PFSK-1 (cell line): ENCODE measurements at regions not wholly inside any gene's neighbourhood (a gene's known extent, or its start where the extent isn't known, plus 50 kb on each side); places are given as distances from the start of the nearest gene placed in this dataset.

Source experiments
- FOXP2 ChIP-seq: optimal IDR thresholded peaks from 2 replicates; pipeline ENCODE3; 2011; ENCODE audit warnings: borderline replicate concordance, control low read depth, inconsistent platforms; ENCODE audit not compliant: insufficient read depth; ENCODE audit errors: extremely low read length, extremely low read depth
- POLR2AphosphoS5 ChIP-seq: IDR thresholded peaks from 2 replicates; pipeline ENCODE4 v1.6.1; 2012; ENCODE audit warnings: low read depth, mild to moderate bottlenecking, control low read depth, low read length, moderate library complexity
- SIN3A ChIP-seq: IDR thresholded peaks from 2 replicates; pipeline ENCODE4 v1.6.1; 2012; ENCODE audit warnings: mild to moderate bottlenecking, low read length, moderate library complexity, borderline replicate concordance; ENCODE audit not compliant: insufficient read depth

GRCh38 chr2:188897096-188897495 lies 77.1 kb upstream of the COL3A1 start:
- no peak for TF ChIP-seq POLR2AphosphoS5
- no peak for TF ChIP-seq FOXP2
- TF ChIP-seq SIN3A = no peak
